Dermis blood vessel endothelial cell (primary cell): ENCODE measurements at regions not wholly inside any gene's neighbourhood (a gene's known extent, or its start where the extent isn't known, plus 50 kb on each side); places are given as distances from the start of the nearest gene placed in this dataset.
"Not testable (repeated sequence)": the region's sequence is repeated elsewhere in the genome, so short reads cannot be mapped to it uniquely, and the experiment has no call there.

Experiments
- DNase-seq: peaks from one replicate; pipeline ENCODE4 v3.0.0; 2010

DNA sequence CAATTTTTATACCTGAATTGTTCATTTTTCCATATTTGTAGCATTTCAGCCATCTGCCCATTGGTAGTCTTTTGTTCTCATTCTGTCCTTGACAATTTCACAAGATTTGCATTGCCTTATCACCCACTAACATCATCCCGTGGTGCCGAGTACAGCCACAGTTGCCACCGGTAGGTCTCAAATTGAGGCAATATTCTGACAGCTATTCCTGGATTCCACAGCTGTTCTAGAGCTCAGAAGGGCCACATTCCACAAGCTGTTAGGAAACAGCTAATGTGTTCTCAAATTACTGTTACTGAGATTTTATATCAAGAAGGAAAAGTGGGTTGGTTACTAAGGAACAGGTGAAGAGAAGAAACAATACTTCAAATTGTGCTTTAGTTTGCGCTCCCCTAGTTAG is 178.8 kb downstream of the RPRM start:
- no peak for DNase-seq

GRCh38 chr2:153299217-153299616 is 179.3 kb downstream of the RPRM start:
- no peak for DNase-seq

DNA sequence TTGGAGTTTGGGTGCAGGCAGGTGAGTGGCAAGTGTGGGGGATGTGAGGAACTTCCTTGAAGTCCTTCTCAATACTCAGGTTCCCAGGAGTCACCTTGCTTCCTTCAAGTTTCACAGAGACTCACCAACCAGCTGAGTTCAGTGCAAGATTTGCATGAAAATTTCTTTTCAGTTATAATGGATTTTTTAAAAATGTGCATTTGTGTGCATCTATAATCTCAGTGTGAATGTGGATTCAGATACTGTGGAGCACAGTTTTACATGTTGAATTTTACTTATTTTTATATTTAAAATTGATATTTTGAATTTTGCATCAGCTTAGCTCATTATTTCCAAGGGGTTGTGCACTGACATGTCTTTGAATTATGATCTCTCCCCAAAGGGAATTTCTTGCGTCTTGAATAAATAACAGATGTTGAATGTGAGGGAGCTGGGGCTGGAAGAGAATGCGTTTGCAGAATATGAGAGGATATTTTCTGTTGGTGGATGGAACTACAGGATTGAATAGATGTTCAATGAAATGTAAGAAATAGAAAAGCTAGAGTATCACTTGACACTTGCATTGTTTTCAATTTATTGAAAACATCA is 184.3 kb downstream of the RPRM start:
- DNase-seq: no peak

DNA sequence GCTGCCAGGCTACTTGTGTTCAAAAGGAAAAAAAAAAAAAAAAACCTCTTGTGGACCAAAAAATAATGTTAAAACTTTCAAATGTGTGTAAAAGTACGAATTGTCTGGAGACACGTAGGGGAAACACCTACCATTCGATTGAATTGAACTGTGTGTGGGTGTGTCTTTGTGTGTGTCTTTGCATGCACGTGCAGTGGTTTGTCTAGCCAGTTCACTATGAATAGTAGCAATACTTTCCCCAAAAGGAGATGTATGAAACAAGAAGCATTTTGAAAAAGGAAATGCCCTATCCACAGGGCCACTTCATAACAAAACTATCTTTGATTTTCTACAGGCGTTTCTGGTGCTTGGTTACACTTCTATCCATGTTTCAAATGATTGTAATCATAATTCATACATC is 186.8 kb downstream of the RPRM start:
- DNase-seq: no peak

GRCh38 chr2:153287109-153287801 is 191.3 kb downstream of the RPRM start:
- DNase-seq: no peak

DNA sequence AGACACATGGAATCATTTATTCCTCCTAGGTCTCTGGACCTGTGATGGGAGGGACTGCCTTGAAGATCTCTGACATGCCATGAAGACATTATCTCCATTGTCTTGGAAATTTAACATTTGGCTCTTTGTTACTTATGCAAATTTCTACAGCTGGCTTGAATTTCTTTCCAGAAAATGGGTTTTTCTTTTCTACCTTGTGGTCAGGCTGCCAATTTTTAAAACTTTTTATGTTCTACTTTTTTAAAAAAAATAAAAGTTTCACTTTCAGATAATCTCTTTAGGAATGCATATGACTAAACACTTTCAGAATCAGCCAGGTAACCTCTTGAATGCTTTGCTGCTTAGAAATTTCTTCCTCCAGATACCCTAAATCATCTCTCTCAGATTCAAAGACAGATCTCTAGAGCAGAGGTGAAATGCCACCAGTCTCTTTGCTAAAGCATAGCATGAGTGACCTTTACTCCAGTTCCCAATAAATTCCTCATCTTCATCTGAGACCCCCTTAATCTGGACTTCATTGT is 209.6 kb downstream of the RPRM start:
- no peak for DNase-seq

DNA sequence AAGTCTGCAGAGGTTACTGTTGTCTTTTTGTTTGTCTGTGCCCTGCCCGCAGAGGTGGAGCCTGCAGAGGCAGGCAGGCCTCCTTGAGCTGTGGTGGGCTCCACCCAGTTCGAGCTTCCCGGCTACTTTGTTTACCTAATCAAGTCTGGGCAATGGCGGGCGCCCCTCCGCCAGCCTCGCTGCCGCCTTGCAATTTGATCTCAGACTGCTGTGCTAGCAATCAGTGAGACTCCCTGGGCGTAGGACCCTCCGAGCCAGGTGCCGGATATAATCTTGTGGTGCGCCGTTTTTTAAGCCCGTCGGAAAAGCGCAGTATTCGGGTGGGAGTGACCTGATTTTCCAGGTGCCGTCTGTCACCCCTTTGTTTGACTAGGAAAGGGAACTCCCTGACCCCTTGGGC is 221.7 kb downstream of the RPRM start:
- not testable (repeated sequence) for DNase-seq

DNA sequence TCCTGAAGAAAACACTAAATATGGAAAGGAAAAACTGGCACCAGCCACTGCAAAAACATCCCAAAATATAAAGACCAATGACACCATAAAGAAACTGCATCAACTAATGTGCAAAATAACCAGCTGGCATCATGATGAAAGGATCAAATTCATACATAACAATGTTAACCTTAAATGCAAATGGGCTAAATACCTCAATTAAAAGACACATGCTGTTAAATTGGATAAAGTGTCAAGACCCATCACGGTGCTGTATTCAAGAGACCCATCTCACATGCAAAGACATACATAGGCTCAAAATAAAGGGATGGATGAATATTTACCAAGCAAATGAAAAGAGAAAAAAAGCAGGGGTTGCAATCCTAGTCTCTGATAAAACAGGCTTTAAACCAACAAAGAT is 231.9 kb downstream of the RPRM start:
- not testable (repeated sequence) for DNase-seq

DNA sequence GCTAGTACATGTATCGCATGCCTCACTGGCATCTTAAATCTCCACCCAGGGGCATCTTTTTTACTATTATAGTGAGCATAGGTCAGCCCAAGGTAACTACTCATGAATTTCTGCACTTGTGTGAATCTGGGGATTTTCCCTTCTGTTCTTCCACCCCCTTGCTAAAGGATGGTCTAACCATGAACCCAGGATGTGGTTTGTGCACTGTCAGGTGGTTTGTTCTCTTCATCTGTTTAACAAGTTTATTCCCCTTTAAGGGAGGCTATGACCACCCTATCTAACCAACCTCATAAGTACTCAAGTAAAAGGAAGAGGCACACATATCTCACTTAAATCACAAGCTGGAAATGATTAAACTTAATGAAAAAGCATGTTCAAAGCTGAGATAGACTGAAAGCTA is 243.0 kb downstream of the RPRM start:
- DNase-seq: no peak

DNA sequence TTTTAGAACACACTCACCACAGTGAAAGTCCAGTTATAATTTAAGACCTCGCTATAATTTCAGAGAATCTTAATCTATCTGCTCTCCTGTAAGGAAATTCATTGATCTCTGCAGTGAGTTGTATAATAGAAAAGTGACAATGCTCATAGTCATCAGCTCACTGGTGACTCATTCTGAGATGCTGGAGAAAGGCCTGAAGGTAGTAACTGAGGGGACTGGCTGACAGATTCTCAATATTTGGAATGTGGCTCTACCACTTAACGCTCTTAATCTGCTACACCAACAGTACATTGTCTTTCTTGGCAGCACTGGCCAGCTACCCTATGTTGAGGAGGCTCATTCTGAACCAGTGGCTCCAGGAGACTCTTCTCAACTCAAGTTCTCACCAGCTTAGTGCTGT is 246.1 kb downstream of the RPRM start:
- DNase-seq: no peak

- no peak for DNase-seq
Observed at GRCh38 chr2:153230977-153231376, 247.6 kb downstream of the RPRM start.

GRCh38 chr2:153228904-153229303 is 249.7 kb downstream of the RPRM start:
- DNase-seq: no peak

DNA sequence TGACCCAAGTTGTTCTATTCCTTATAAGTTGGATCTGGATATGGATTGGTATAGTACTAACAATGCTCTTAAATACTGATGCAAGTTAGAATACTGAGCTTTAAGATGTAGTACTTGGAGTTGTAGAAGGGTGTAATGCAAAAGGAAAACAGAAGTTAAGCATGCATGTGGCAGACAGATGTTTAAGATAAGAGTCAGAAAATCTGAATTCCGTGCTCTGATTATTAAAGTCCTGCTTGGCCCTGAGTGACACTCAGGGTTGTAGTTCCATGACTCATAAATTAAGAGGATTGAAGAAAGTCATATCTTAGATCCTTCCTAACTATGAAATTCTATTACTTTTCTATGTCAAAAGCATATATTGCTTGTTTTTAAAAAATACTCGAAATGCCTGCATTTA is 250.6 kb downstream of the RPRM start:
- DNase-seq: no peak

- no peak for DNase-seq
Observed at GRCh38 chr2:153222231-153223165, 256.1 kb downstream of the RPRM start.

DNA sequence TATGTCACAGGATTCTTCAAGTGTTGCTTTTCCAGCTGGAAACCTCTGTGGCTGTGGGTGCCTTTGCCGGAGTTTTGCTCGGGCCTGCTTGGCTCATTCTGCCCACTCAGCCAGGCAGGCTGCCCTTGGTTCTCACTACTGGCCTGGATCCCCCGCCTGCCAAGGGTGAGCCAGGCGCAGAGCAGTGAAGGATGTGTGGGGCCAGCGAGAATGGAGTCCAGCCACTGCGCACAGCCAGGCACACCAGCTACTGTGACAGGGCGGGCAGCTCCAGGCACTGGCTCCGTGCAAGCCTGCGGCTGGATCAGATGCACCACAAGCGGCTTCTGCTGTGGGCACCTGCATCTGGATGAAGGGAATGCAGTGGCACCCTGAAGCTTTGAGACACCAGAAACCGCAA is 257.1 kb downstream of the RPRM start:
- DNase-seq: no peak

- no peak for DNase-seq
Observed at GRCh38 chr2:153221087-153221486, 257.5 kb downstream of the RPRM start.

DNA sequence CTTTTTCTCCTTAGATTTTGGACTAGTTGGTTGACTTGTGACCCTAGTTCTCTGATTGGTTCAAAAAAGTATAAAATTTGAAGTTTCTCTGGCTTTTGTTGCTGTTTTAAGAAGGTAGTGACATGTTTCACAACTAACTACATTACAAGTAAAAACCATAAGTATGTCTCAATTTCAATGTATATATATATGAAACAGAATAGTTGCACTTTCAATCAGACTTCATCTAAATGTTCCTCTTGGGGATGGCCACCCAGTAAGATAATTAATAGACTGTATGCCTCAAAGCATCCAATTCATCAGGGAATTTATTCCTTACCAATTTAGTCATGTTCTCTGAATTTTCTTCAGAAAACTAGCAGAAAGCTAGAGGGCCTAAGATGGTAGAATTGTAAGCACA is 259.7 kb downstream of the RPRM start:
- no peak for DNase-seq

GRCh38 chr2:153214337-153214736 is 264.2 kb downstream of the RPRM start:
- no peak for DNase-seq

DNA sequence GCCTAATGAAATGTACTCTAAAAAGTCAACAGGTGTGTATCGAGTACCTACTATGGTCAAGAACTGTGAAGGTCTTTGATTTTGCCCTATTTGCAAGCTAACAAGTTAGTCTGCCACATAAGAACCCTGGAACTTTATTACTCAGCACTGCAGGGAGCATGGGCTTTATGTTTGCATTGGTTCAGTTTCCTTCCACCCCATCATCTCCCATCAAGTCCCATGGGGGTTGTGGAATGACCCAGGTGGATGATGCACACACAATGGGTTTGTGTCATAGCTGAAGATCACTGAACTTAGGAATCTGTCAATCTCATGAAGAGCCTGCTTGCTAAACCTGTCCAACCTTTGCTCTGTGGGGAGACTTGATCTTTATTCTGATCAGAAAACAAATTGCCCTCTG is 265.5 kb downstream of the RPRM start:
- DNase-seq: no peak

DNA sequence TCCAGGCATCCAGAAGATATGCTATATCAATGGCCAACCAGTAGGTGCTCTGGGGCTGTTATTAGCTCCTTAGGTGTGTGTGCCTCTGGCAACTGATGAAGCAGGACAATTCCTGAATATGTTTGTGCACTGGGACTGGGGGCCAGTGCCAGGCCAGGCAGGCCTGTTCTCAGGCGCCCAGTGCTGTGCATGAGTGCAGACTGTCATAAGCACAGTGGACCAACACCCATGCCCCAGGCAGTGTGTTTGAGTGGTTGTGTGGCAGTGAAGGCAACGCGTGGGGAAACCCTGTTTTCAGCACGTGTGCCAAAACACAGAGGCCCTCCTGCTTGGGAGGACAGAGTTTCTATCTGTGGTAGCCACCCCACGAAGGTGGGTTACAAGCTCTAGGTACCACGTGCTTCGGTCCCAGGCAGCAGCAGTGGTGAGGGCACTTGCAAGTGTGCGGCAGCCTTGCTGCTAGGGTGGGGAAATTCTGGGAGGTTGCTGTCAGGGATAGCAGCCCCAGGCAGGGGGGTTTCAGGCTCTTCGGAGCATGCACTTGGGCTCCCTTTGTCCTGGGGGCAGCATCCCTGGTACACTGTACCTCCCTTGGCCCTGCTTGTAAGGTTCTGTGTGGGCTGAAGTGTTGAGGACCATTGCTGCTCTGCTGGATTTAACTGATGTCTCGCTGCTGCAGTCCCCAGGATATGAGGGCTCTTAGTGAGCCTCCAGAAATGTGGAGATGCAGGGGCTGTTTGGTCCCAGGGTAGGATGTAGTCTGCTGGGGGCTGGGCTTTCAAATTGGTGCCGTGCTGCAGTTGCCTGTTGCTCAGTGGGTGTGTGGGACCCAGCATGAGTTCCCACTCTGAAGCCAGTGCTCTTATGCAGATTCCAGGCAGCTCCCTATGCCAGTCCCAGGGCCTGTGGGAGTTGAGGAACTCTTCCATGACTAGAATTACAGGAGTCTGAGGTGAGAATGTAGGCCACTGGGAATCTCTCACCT is 280.9 kb downstream of the RPRM start:
- no peak for DNase-seq

GRCh38 chr2:153196378-153197058 is 282.0 kb downstream of the RPRM start:
- no peak for DNase-seq

GRCh38 chr2:153195342-153195741 is 283.2 kb downstream of the RPRM start:
- no peak for DNase-seq
